ENCODE measurements at regions not wholly inside any gene's neighbourhood (a gene's known extent, or its start where the extent isn't known, plus 50 kb on each side); places are given as distances from the start of the nearest gene placed in this dataset.

- Histone ChIP-seq H3K27ac (no peak overlapping the region), H3K27me3 (peaks cover 0 to 8% (median 0%) of the 10 kb centered on the region in 4 donors), H3K36me3 (no peaks in the 10 kb centered on the region), H3K4me1 (peaks cover 0 to 17% (median 3%) of the 10 kb centered on the region in 3 donors), H3K4me3 (no peak overlapping the region), H3K9me3 (no peaks in the 10 kb centered on the region)
- intact Hi-C loops (cut with DNase I): no loop called here
- no peak for DNase-seq
- no peak for TF ChIP-seq POLR2A (IDR thresholded peaks at IDR 0.05)
- WGBS, 2 donors: 42 to 55% methylated on average over 10 of the region's 10 CpGs
Observed at GRCh38 chr7:142554560-142555532, 194.4 kb upstream of the PRSS1 start.

- peaks cover 0 to 17% (median 3%) of the 10 kb centered on the region in 3 donors for H3K4me1 ChIP-seq
- no peaks in the 10 kb centered on the region for H3K36me3 ChIP-seq
- no peak overlapping the region for H3K27ac ChIP-seq
- H3K27me3 ChIP-seq: peaks cover 0 to 6% (median 0%) of the 10 kb centered on the region in 4 donors
- WGBS, 2 donors: 87 to 91% methylated on average over 2 of the region's 2 CpGs
- H3K9me3 ChIP-seq: no peaks in the 10 kb centered on the region
- intact Hi-C loops (cut with DNase I): no loop called here
- DNase-seq: no peak
- no peak overlapping the region for H3K4me3 ChIP-seq
- TF ChIP-seq POLR2A (IDR thresholded peaks at IDR 0.05) (no peak), CTCF (IDR thresholded peaks at IDR 0.05) (no peak)
Observed at GRCh38 chr7:142553216-142553615, 196.1 kb upstream of the PRSS1 start.

GRCh38 chr7:142548978-142549377 is 200.3 kb upstream of the PRSS1 start:
- Histone ChIP-seq H3K27ac (peak overlapping the region in 1 of 4 donors; percentile 8), H3K4me3 (no peak overlapping the region), H3K9me3 (no peaks in the 10 kb centered on the region), H3K36me3 (no peaks in the 10 kb centered on the region), H3K4me1 (no peaks in the 10 kb centered on the region), H3K27me3 (no peaks in the 10 kb centered on the region)
- WGBS, 2 donors: 58 to 64% methylated on average over 1 of the region's 1 CpG
- DNase-seq: no peak
- TF ChIP-seq CTCF (IDR thresholded peaks at IDR 0.05): no peak
- no peak for TF ChIP-seq POLR2A (IDR thresholded peaks at IDR 0.05)
- intact Hi-C loops (cut with DNase I): no loop called here

GRCh38 chr7:142546452-142546851 is 202.8 kb upstream of the PRSS1 start:
- TF ChIP-seq POLR2A (IDR thresholded peaks at IDR 0.05) (no peak), CTCF (IDR thresholded peaks at IDR 0.05) (no peak)

GRCh38 chr7:142542942-142543341 is 206.3 kb upstream of the PRSS1 start:
- H3K4me3 ChIP-seq: no peak overlapping the region
- no peaks in the 10 kb centered on the region for H3K36me3 ChIP-seq
- no peaks in the 10 kb centered on the region for H3K9me3 ChIP-seq
- no peak for DNase-seq
- 56 to 68% methylated on average over 2 of the region's 2 CpGs for WGBS, 2 donors
- H3K4me1 ChIP-seq: no peaks in the 10 kb centered on the region
- no peak overlapping the region for H3K27ac ChIP-seq
- no peak for TF ChIP-seq CTCF (IDR thresholded peaks at IDR 0.05)
- TF ChIP-seq POLR2A (IDR thresholded peaks at IDR 0.05): no peak
- intact Hi-C loops (cut with DNase I): no loop called here
- no peaks in the 10 kb centered on the region for H3K27me3 ChIP-seq

More at GRCh38 chr7:142546452-142546851, 202.8 kb upstream of the PRSS1 start:
- H3K27me3 ChIP-seq: no peaks in the 10 kb centered on the region
- H3K36me3 ChIP-seq: no peaks in the 10 kb centered on the region
- no peaks in the 10 kb centered on the region for H3K9me3 ChIP-seq
- 74% methylated on average over 3 to 4 of the region's 4 CpGs for WGBS, 2 donors
- H3K4me3 ChIP-seq: no peak overlapping the region
- H3K27ac ChIP-seq: no peak overlapping the region
- no peaks in the 10 kb centered on the region for H3K4me1 ChIP-seq
- DNase-seq: no peak
- intact Hi-C loops (cut with DNase I): no loop called here
